Stimulated activated CD8-positive, alpha-beta memory T cell treated with anti-CD3 and anti-CD28 coated beads, Interleukin-15, amount 100 ng/mL, for 48 hours (primary cell): ENCODE measurements at regions not wholly inside any gene's neighbourhood (a gene's known extent, or its start where the extent isn't known, plus 50 kb on each side); places are given as distances from the start of the nearest gene placed in this dataset.
"Not testable (repeated sequence)": the region's sequence is repeated elsewhere in the genome, so short reads cannot be mapped to it uniquely, and the experiment has no call there.

Source experiments
- DNase-seq, 2 donors: peaks; one replicate each; pipeline ENCODE4 v3.0.0-alpha.2; 2020; ENCODE audit warnings: low read depth in 2 of 2

- DNase-seq: no peak
Observed at GRCh38 chr7:121744877-121745276, 128.1 kb upstream of the PTPRZ1 start.

GRCh38 chr7:121744319-121744718, 128.6 kb upstream of the PTPRZ1 start:
- DNase-seq: no peak

DNA sequence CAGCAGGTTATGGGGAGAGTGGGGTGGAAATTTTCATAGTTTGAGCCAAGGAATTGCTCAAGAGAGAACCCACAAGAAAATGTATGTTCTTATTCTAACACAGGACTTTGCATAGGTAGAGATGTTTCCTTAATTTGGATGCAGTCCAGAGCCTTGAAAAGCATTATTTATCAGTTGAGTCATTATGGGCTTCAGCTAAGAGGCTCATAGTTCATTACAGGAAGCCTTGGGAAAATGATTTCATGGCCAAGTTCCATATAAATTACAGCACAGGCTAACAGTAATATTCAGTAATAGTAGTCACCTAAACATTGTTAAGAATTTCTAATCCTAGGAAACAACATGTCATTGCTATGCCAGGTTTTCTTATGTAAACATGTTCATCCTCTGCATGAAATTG, 131.1 kb upstream of the PTPRZ1 start:
- DNase-seq: no peak

DNA sequence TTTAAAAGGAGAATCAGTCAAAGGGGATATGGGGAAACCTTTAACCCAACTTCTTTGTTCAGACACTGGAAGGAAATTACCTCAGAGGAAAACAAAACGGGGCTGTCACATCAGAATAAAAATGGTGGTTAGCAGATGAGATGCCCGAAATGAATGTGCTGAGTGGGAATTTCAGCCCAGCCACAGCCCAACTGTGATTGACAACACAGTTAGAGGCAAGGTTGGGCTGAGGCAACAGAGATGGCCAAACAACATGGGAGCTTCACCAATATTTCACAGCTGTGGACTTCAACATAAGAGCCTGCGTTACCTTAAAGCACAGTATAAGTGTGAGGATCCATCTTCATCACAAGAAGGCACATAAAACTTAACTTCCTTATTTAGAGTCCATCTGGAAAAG, 133.5 kb upstream of the PTPRZ1 start:
- no peak for DNase-seq

DNA sequence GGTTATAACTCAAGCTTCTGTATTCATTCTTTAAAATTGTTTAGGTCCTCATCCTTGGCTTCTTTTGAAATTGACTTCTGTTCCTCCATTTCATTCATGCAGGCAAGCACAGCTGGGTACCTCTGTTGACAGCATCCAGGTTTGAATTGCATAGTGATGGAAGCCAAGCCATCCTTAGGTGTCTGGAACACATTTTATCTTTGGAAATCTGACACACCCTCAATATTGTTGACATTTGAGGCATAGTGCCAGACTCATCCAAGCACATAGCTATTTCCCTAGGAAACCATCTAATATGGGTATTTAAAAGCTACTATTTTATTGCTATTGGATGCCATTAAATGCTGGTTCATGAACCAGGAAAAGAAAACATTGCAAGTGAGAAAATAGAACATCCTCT, 142.1 kb upstream of the PTPRZ1 start:
- no peak for DNase-seq

DNA sequence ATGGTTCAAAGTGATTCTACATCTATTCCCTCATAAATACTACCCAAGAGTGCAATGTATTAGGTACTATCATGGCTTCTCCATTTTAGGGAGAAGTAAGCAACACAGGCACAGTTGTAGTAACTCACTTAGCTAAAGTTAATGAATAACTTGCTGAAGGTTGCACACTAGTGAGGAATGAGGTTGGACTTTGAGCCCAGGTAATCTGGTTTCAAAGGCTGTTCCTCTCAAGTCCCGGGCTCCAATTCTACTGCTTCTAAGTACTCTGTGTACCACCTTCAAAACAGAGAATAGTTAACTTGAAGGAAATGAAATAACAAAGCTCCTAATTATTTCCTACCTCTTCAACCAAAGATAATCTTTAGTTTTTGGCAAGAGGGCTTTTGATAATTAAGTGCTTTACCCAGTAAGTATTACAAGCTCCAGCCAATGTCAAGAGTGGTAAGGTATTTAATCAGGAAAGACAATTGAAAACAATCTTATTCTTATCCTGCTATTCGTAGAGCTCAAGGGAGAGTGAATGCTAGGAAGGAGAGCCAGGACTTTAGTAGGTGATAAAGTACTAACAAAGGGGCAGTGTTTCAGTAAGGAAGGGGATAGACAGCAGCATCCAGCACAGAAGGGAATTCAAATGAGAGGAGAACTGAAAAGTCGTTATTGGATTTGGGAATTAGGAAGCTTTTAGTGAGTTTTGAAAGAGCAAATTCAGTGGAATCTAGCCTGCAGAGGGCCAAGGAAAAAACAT, 158.2 kb upstream of the PTPRZ1 start:
- no peak for DNase-seq

DNA sequence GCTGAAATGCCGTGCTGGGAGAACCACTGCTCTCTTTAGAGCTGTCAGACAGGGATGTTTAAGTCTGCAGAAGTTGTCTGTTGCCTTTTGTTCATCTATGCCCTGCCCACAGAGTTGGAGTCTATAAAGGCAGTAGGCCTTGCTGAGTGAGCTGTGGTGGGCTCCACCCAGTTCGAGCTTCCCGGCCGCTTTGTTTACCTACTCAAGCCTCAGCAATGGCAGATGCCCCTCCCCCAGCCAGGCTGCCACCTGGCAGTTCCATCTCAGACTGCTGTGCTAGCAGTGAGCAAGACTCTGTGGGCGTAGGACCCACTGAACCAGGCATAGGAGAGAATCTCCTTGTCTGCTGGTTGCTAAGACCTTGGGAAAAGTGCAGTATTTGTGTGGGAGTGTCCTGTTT, 160.0 kb upstream of the PTPRZ1 start:
- DNase-seq: not testable (repeated sequence)

DNA sequence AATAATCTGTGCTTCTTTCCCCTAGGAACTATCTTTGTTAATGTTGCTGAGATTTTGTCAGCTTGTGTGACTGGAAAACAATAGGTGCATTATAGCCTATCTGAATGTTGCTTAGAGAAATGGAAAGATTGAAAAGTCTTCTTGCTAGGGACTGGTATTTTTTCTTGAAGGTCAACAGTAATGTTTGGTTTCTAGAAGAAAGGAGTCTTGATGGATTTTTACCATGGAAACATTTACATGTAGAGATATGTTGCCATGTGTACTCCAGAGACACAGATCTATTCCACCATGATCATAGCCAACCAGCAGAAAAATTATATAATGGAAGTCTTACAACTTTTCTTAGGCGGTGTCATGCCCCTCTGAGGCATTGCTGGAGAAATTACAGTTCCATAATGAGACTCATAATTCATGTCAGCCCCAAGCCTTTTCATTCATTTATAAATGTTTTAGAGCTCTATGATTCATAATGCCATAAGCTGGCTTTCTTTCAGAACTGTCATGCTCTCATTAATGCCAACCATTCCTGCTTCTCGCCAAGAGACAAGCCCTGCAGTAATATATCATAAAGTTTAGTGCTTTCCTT, 175.1 kb upstream of the PTPRZ1 start:
- DNase-seq: no peak

GRCh38 chr7:121696954-121697353, 176.0 kb upstream of the PTPRZ1 start:
- no peak for DNase-seq

- DNase-seq: no peak
Observed at GRCh38 chr7:121689749-121690148, 183.2 kb upstream of the PTPRZ1 start.

- DNase-seq: no peak
Observed at GRCh38 chr7:121681700-121682099, 191.3 kb upstream of the PTPRZ1 start.

DNA sequence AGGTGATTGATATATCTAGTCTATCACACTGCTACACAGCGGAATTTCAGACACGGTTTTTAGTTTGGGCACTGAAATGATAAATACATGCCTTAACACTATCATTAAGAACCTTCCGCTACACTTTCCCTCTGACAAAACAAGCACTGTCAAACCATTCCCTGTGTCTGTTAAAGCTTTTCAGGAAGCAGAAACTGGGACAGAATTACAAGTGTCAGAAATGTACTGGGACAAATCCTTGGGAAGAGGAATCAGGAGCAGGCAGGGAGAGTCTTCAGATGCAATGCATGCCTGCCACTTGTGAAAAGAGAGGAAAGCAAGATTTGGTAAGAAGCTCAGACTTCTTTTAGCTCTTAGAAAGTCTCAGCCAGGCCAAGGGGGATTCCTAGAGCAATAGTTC, 196.8 kb upstream of the PTPRZ1 start:
- DNase-seq: no peak

DNA sequence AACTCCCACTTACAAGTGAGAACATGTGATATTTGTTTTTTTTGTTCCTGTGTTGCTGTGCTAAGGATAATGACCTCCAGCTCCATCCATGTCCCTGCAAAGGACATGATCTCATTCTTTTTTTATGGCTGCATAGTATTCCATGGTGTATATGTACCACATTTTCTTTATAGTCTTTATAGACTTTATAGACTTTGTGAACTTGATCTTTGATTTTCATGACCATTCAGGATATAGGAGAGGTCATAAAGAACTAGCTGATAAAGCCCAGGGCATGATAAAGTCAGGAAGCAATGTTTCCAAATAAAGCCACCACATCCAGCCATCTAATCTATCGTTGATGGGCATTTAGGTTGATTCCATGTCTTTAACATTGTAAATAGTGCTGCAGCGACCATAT, 198.5 kb upstream of the PTPRZ1 start:
- not testable (repeated sequence) for DNase-seq

- DNase-seq: no peak
Observed at GRCh38 chr7:121669144-121669543, 203.8 kb upstream of the PTPRZ1 start.

DNA sequence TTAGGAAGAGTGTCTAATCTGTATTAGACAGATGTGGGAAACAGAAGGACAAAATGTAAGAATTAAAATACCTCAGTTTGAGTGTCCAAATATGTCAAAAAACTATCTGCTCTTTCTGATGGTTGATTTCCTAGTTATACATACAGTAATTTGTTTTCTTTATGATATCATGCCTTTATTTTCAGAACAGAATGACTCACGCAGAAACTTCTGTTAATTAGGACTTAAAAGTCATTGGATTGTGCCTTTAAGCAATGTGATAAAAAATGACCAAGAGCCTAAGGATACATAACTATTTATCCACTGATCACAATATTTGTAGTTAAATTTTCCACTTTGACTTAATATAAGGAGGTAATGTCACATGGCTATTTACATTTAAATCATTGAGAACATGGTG, 206.7 kb upstream of the PTPRZ1 start:
- DNase-seq: no peak

DNA sequence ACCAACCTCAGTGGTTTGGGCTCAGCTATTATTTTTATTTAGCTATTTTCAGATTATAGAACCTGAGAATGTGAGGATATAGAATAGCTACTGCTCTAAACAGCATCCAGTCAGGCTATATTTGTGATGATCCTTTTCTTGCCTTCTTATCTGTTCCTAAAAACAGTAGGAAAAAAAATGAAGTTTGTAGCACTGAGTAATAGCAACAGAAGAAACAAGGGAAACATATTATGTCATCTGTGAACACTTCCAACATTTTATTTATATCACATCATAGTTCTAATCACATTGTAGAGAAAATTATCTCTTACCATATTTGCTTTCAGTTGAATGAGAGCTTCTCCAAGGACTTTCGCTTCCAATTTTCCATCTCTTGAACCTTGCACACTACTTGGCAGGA, 229.6 kb upstream of the PTPRZ1 start:
- DNase-seq: no peak

GRCh38 chr7:121639705-121640104, 233.3 kb upstream of the PTPRZ1 start:
- no peak for DNase-seq

- DNase-seq: no peak
Observed at GRCh38 chr7:121638286-121638685, 234.7 kb upstream of the PTPRZ1 start.

GRCh38 chr7:121634356-121634755, 238.2 kb upstream of the FAM3C start:
- no peak for DNase-seq

DNA sequence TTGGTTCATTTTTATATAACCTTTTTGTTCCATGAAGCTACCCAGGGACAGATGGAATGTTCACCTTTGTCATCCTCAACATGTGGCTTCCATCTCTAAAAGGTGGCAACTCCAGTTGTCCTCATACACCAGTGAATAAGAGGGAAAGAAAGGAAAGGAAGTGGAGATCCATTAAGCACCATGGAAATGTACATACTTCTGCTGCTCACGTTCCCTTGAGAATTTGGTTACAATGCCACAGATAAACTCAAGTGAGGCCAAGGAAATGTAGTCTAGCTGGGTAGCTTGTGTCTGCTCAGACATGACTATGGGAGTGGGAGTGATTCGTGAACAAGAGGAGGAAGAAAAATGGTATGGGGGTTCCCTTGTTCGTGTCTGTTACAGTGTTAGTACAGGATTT, 237.1 kb upstream of the FAM3C start:
- no peak for DNase-seq

- no peak for DNase-seq
Observed at GRCh38 chr7:121624958-121625357, 228.8 kb upstream of the FAM3C start.

DNA sequence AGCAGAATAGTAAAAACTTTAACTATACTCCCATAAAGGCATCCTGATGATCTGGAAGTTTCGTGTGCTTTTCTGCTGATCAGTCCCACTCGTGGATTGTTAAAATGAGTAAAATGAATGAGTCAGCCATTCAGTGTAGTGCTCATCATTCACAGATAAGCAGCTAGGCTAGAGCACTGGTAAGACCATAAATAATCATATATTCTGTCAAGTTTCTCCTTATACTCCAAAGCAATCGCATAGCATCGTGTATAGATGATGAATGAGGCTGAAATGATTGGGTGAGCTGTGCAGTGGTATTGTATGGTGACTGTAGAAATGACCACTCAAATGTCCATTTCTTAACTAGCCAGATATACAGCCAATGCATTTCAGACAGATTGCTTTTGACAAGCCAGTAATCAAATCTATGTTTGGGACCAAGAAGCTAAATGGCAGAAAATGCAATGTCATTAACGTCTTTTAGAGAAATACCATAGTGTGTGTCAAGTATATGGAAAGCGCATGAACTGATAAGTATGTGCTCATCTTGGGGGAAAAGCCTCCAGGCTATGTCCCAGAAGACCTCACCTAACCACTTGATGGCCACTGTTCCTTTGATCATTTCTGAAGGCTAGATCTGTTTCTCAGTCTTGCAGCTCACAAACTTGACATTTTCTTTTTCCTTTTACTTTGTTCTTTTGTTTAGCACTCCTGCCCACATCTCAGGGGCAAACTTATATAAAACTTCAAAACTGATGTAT, 227.2 kb upstream of the FAM3C start:
- no peak for DNase-seq

GRCh38 chr7:121621937-121622336, 225.8 kb upstream of the FAM3C start:
- DNase-seq: no peak
